ENCODE measurements at regions not wholly inside any gene's neighbourhood (a gene's known extent, or its start where the extent isn't known, plus 50 kb on each side); places are given as distances from the start of the nearest gene placed in this dataset.
A peak's percentile ranks its signal among the peaks of the same experiment; 100 is the strongest.

- no peak for DNase-seq
Measured at GRCh38 chr6:102494808-102495207, 1101.3 kb downstream of the GRIK2 start.

GRCh38 chr6:102493485-102493884, 1100.0 kb downstream of the GRIK2 start:
- DNase-seq: no peak

GRCh38 chr6:102488729-102489128, 1095.2 kb downstream of the GRIK2 start:
- no peak for DNase-seq

- DNase-seq: no peak
Measured at GRCh38 chr6:102485480-102485879, 1092.0 kb downstream of the GRIK2 start.

GRCh38 chr6:102474041-102474807, 1080.7 kb downstream of the GRIK2 start:
- peak in 1 of 4 experiments; percentile 2 for DNase-seq

- DNase-seq: no peak
Measured at GRCh38 chr6:102458990-102459389, 1065.5 kb downstream of the GRIK2 start.

- DNase-seq: no peak
Measured at GRCh38 chr6:102438171-102438570, 1044.7 kb downstream of the GRIK2 start.

GRCh38 chr6:102417368-102417998, 1024.0 kb downstream of the GRIK2 start:
- DNase-seq: no peak

- no peak for DNase-seq
Measured at GRCh38 chr6:102415891-102416290, 1022.4 kb downstream of the GRIK2 start.

GRCh38 chr6:102411796-102412195, 1018.3 kb downstream of the GRIK2 start:
- no peak for DNase-seq

- no peak for DNase-seq
Measured at GRCh38 chr6:102407886-102408741, 1014.6 kb downstream of the GRIK2 start.

- DNase-seq: no peak
Measured at GRCh38 chr6:102405860-102406259, 1012.4 kb downstream of the GRIK2 start.

- DNase-seq: no peak
Measured at GRCh38 chr6:102402635-102403329, 1009.3 kb downstream of the GRIK2 start.

- no peak for DNase-seq
Measured at GRCh38 chr6:102398788-102399390, 1005.4 kb downstream of the GRIK2 start.

- DNase-seq: no peak
Measured at GRCh38 chr6:102390541-102390940, 997.0 kb downstream of the GRIK2 start.

GRCh38 chr6:102389994-102390393, 996.5 kb downstream of the GRIK2 start:
- DNase-seq: no peak

GRCh38 chr6:102387326-102388033, 994.0 kb downstream of the GRIK2 start:
- DNase-seq: no peak

GRCh38 chr6:102381203-102381602, 987.7 kb downstream of the GRIK2 start:
- DNase-seq: no peak

GRCh38 chr6:102356170-102356569, 962.7 kb downstream of the GRIK2 start:
- DNase-seq: no peak

- DNase-seq: no peak
Measured at GRCh38 chr6:102355578-102355977, 962.1 kb downstream of the GRIK2 start.

GRCh38 chr6:102352552-102352951, 959.0 kb downstream of the GRIK2 start:
- DNase-seq: no peak

GRCh38 chr6:102344769-102345168, 951.3 kb downstream of the GRIK2 start:
- DNase-seq: no peak
